IPS-NIHi11 (cell line): ENCODE measurements at regions not wholly inside any gene's neighbourhood (a gene's known extent, or its start where the extent isn't known, plus 50 kb on each side); places are given as distances from the start of the nearest gene placed in this dataset.
A peak's percentile ranks its signal among the peaks of the same experiment; 100 is the strongest.
"Not testable (repeated sequence)": the region's sequence is repeated elsewhere in the genome, so short reads cannot be mapped to it uniquely, and the experiment has no call there.

ENCODE experiments used
- DNase-seq: peaks from one replicate; pipeline ENCODE4 v3.0.0; 2012; ENCODE audit warnings: mixed read lengths, low spot score

- no peak for DNase-seq
Observed at GRCh38 chr13:44125943-44126469, 246.3 kb downstream of the LACC1 start.

DNA sequence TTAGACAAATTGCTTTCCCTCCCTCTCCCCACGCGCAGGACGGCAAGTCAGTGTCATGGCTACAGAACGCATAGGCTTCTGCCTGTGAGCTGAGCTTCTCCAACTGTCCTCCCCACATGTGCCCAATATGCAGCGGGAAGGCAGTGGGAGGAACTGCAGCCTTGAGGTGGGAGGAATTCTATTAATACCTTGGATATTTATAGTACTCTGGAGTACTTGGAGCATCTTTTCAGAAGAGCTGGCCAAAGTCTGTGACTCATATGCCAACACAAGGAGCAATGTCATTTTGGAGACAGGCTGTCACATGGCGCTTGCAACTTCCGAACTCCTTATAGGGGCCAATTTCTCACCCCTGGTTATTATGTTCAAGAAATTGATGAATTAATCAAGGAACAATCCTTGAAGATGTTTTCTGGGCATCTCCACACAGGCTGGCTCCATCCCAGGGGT lies 245.0 kb upstream of the SERP2 start:
- no peak for DNase-seq

- DNase-seq: no peak
Observed at GRCh38 chr13:44129418-44129817, 244.2 kb upstream of the SERP2 start.

- no peak for DNase-seq
Observed at GRCh38 chr13:44131069-44131614, 242.5 kb upstream of the SERP2 start.

DNA sequence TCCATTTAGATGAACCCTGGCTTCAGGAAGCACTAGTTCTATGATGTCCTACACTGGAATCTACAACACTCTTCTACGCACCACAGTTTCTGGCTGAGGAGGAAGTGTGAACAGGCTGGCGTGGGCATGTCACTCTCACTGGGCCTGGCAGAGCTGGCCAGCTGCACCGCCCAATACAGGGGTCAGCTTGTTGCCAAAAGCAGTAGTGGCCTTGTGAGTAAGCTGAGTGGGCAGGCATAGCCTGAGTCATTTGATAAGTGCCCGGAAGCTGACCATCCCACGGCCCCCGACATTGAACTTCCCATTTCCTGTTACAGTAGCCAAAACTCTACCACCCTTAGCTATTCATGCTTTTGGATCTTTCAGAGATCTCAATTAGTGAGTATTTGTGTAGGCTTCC lies 240.9 kb upstream of the SERP2 start:
- DNase-seq: no peak

DNA sequence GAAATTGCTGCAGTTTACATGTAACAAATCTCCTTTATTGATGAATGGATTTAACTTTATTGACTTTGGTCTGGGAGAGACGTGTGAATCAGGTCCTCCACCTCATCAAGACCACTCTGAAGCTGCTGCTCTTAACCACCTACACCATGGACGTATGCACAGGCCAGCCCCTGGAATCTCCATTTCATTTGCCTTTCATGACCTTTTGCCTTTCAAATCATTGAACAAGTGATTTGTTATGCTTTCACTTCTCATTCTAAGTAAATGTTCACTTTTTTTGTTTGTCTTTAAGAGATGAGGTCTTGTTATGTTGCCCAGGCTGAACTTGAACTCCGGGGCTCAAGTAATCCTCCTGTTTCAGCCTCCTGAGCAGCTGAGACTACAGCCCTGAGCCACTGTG lies 240.0 kb upstream of the SERP2 start:
- DNase-seq: no peak

DNA sequence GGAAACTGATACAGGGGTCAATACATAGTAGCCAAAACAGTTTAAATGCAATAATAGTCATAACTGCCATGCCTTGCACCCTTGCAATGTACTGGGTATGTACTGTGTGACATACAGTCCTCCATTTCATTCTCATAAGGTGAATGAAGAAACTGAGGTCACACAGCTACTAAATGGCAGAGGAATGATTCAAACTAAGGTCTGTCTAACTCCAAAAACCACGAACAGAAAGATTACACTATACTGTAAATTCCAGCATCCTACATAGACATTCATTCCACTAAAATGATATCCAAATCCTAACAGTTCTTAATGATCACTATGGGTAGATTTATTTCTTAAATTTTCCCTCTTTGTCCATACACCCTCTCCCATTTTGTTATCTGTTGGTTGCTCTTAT lies 238.1 kb upstream of the SERP2 start:
- DNase-seq: no peak

DNA sequence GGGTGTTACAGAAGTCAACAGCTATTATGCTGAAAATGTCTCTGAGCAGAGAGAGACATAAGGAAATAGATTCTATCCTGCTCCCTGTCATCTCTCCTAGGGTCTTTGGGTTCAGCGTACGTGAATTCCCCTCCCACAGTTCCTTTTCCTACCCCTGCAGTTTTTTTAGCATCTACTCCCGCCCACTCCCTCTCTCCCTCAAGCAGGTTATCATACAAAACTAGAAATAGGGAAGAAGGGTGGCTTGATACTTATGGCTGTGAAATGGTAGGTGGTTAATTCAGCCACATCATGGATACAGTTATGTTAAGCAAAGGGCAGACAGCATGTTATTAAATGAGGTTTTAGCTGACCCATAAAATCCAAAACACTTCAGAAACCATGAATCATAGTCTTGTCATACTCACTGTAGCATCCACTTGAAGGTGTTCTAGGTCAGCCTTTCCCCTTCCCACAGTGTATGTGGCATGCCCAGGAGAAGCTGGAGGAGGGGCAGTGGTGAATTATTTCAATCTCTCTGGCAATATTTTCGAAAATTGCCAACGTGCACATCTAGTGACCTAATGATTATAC lies 236.8 kb upstream of the SERP2 start:
- DNase-seq: no peak

DNA sequence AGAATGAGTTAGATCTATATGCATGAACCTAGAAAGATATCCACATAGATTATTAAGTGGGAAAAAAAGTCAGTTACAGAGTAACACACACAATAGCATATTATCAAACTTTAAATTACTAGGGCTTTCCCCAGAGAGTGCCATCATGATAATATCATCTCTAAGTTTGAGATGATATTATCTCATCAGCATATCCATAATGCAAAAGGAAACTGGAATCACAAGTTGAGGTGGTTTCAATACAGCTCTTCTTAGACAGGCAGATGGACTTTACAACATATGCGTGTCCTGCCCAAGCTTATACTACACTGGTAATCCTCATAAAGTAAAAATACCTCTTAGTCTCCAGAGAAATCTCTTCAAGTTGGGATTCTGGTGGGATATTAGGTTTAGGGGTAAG lies 236.2 kb upstream of the SERP2 start:
- DNase-seq: no peak

DNA sequence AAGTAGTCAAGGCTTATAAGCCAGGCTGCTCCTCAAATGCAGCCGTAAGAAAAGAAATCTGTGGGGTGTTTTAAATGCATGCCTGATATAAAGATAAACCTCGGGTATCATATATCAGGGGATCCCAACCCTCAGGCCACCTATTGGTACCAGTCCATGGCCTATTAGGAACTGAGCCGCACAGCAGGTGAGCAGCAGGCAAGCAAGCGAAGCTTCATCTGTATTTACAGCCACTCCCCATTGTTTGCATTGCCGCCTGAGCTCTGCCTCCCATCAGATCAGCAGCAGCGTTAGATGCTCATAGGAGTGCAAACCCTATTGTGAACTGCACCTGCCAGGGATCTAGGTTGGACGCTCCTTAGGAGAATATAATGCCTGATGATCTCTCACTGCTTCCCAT lies 233.5 kb upstream of the SERP2 start:
- no peak for DNase-seq

DNA sequence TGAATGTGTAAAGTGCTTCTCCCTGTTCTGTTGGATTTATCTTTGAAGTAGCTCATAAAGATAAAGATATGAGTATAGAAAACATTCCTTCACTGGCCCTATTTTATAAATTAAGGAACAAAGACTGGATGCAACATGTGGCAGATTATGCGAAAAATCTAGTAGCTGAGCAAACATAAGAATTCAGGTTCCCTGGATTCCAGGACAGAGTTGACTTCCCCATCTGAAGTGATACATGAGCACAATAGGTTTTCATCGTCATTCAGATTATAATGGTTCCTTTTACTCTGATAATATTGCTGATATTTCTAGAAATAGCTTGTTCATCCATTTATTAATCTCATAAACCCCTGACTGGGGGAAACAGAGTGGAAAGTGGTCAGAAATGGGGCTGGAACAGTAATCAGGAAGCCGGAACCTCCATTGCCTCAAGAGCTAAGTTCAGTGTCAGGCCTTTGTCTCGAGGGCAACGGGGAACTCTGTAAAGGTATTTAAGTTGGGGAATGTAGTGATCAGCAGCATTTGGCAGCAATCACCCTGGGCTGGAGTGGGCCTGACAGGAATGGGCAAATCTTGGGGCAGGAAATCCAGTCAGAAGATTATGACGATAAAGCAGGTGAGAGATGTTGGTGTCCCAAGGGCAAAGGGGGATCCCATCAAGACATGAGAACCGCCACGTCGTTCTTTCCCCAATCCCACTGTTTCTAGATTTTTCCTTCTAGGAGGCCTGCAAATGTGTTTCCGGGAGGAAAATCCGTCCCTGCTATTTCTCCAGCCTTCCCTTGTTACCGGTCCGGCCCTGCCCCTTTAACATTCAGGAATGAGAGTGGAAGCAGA lies 232.5 kb upstream of the SERP2 start:
- peak; percentile 29 for DNase-seq

DNA sequence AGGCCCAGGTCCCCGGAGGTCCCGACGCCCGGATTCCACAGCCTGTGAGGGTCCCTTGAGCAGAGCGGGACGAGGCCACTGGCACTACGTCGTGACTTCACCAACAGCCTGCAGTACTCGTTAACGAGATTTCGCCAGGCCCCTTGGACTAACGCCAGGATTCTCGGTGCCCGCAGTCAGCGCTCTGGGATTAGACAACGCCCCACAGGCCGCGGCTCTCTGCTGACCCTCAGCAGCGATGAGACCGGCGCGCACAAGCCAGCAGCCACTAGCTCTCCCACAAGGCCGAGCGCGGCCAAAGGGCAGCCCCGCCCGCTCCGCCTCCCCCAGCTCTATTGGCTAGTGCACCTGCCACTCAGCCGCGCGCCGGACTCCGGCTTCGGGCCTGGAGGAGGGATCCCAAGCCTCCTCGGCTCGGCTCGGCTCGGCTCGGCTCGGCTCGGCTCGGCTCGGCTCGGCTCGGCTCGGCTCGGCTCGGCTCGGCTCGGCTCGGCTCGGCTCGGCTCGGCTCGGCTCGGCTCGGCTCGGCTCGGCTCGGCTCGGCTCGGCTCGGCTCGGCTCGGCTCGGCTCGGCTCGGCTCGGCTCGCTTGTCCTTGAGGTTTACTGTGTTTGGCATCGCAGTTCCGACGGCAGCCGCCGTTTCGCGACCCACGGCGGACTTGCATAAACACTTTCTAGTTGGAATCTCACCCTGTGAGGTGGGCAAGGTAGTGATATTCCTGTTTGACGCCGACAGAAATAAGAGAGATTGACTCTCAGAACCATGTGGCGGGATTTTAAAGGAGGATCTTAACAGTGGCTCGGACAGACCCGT lies 231.7 kb upstream of the SERP2 start:
- peak; percentile 99 for DNase-seq

DNA sequence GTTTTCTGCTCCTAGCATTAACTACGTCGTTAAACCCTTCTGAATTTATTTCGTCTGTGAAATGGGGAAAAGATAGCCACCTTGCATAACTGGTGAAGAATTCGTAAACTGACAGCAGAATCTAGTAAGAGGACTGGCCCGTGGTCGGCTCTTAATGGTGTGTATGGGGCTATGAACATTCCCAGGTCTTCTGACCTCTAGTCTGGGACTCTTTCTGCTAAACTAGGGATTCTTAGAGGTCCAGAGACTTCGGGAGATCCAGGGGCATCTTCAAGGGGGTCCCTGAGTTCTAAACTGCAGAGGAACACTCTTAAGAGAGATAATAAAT lies 231.1 kb upstream of the SERP2 start:
- peak; percentile 24 for DNase-seq

- no peak for DNase-seq
Observed at GRCh38 chr13:44142941-44143665, 230.5 kb upstream of the SERP2 start.

- no peak for DNase-seq
Observed at GRCh38 chr13:44146138-44146537, 227.5 kb upstream of the SERP2 start.

- no peak for DNase-seq
Observed at GRCh38 chr13:44147233-44147632, 226.4 kb upstream of the SERP2 start.

DNA sequence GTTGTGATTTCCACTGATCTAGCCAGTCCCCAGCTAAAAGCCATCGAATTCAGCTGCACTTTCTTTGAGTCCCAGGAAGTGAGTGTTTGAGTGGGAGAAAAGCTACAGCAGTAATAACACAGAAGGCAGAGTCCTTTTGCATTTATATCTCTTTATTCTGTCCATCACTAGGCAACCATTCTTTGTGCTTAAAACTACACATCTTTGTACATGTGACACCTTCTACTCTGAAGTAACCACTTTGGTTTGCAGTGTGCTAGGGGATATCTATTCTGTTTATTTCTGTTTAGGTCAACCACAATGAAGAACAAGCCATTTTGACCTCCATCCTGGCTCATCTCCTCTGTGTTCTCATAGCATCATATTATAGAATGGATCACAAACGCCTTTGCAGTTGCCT lies 226.0 kb upstream of the SERP2 start:
- DNase-seq: no peak

- DNase-seq: peak; percentile 29
Observed at GRCh38 chr13:44148159-44148914, 225.3 kb upstream of the SERP2 start.

- DNase-seq: not testable (repeated sequence)
Observed at GRCh38 chr13:44149231-44149630, 224.4 kb upstream of the SERP2 start.

- DNase-seq: no peak
Observed at GRCh38 chr13:44149821-44150220, 223.8 kb upstream of the SERP2 start.

DNA sequence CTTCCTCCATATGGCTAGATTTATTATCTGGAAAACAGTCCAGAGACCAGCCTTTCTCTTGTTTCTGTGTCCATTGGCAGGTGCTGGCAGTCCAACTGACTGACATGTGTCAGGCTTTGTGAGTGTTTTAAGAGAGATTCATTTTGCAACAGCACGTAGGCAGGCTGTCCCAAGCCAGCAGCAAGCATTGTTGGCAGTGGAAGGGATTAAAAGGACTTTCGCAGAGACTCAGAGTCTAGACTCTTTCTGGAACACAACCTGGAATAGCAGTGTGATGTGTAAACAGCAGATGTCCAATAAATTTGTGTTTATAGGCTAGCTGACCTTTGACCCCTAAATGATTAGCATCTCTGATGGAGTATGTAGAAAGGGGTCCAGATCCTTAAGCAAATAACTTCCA lies 222.2 kb upstream of the SERP2 start:
- DNase-seq: no peak
